Astrocyte of the cerebellum (primary cell): ENCODE measurements at regions not wholly inside any gene's neighbourhood (a gene's known extent, or its start where the extent isn't known, plus 50 kb on each side); places are given as distances from the start of the nearest gene placed in this dataset.

Experiments used
- DNase-seq: peaks from one replicate; pipeline ENCODE4 v3.0.0-alpha.2; 2011; ENCODE audit warnings: low read depth
- H3K4me3 ChIP-seq: 2 replicates; pipeline ENCODE4 v1.5.1; 2011; ENCODE audit warnings: mild to moderate bottlenecking, low read depth, low read length, moderate library complexity
- in situ Hi-C: cut with HindIII; loops from 2 replicates; pipeline ENCODE4 v1.10.0; 2017; ENCODE audit warnings: low sequenced_read_pairs
- TF ChIP-seq, protein P1 (sequence below): IDR thresholded peaks from 2 replicates; pipeline ENCODE4 v1.5.1; 2012; ENCODE audit warnings: low read length, low read depth, moderate library complexity, mild to moderate bottlenecking; ENCODE audit errors: missing control alignments

DNA sequence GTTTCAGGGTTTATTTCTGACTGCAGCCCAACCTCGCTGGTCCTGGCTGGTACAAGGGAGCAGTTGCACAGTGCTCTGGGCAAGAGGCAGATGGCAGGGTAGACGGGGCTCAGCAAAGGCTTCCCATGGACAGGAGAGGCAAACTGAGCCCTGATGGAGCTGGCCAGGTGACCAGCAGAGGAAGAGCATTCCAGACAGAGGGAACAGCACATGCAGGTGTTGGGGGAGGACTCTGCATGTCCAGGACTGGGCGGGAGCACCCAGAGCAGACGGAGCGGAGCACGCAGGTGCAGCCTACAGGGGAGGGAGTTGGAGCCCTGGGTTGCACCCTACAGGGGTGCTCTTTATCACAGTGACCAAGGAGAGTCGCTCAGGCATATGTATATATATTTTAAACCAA, 285.3 kb downstream of the FOXL1 start:
- in situ Hi-C loops = no loop called here
- no peak overlapping the region for H3K4me3 ChIP-seq
- DNase-seq = no peak
- TF ChIP-seq, protein P1, sequence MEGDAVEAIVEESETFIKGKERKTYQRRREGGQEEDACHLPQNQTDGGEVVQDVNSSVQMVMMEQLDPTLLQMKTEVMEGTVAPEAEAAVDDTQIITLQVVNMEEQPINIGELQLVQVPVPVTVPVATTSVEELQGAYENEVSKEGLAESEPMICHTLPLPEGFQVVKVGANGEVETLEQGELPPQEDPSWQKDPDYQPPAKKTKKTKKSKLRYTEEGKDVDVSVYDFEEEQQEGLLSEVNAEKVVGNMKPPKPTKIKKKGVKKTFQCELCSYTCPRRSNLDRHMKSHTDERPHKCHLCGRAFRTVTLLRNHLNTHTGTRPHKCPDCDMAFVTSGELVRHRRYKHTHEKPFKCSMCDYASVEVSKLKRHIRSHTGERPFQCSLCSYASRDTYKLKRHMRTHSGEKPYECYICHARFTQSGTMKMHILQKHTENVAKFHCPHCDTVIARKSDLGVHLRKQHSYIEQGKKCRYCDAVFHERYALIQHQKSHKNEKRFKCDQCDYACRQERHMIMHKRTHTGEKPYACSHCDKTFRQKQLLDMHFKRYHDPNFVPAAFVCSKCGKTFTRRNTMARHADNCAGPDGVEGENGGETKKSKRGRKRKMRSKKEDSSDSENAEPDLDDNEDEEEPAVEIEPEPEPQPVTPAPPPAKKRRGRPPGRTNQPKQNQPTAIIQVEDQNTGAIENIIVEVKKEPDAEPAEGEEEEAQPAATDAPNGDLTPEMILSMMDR = no peak

DNA sequence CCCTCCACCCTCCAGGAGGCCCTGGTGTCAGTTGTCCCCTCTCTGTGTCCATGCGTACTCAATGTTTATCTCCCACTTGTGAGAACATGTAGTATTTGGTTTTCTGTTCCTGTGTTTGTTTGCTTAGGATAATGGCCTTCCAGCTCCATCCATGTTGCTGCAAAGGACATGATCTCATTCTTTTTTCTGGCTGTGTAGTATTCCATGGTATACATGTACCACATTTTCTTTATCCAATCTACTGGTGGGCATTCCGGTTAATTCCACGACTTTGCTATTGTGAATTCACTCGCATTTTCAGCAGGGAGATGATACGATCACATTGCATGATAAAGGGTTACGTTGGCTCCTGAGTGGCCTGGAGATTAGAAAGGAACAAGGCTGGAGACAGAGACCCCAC, 286.2 kb downstream of the FOXL1 start:
- DNase-seq = no peak
- TF ChIP-seq, protein P1 = no peak
- H3K4me3 ChIP-seq = no peak overlapping the region
- in situ Hi-C loops = no loop called here

DNA sequence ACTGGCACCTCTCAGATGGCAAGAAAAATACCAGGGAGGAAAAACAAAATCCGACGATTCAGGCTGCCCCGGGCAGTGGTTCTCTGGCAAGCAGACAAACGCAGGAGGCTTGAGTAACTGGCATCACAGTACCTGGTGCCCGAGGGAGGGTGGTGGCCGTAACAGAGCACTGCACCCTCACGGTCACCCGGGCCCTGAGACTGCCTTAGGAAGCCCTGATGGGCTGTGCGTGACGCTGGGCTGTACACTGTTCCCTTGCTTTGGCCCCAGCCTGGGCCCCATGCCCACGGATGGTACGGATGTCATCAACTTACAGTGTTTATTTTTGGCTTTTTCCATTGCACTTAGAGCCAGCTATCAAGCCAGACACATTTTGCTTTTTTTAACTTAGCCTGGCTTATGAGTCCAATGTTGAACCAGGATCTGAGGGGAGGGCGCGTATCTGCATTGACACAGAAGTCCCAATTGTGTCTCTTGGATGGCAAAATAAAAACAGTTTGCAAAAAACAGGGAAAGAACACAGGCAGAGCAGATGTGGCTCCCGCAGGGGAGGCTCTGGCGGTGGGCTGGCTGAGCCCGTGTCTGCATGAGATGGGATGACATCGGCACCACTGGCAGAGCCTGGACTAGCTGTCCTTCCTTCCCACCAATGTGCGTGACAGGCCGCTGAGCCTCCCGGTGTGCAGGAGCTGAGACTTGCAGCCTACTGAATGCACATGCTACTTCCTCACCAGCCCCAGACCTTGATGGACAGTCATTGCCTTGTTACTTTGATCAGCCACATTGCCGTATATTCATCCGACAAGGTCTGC, 287.7 kb downstream of the FOXL1 start:
- in situ Hi-C loops = no loop called here
- no peak for DNase-seq
- TF ChIP-seq, protein P1 = no peak
- no peak overlapping the region for H3K4me3 ChIP-seq

DNA sequence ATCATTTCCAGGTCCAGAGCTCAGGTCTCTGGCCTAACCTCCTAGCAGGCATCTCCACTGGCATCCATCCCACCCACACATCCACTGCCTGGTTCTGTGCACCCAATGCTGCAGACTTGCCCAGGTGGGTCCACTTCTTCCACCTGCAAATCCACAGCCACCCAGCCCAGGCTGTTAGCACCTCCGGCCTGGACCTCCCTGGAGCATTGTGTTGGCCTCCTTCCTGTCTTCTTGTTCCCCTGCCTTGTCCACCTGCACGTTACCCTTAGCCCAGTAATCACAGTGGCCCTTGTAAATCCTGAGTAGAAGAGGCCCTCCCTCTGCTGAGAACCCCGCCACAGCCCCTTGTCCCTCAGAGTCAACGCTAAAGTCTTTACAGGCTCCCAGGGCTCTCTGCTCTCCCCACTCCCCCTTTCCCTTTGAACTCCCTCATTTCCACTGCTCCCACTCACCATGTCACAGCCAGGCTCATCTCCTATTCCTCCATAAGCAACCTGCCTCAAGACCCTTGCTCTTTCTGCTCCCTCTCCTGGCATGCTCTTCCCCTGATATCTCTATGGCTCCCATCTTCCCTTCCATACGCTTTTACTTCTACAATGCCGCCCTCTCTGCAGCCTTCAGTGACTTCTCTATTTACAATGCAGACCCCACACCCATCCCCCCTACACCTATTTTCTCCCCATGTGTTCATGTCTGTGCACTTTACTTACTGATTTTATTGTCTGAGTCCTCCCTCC, 288.8 kb downstream of the FOXL1 start:
- TF ChIP-seq, protein P1 = no peak
- in situ Hi-C loops = no loop called here

DNA sequence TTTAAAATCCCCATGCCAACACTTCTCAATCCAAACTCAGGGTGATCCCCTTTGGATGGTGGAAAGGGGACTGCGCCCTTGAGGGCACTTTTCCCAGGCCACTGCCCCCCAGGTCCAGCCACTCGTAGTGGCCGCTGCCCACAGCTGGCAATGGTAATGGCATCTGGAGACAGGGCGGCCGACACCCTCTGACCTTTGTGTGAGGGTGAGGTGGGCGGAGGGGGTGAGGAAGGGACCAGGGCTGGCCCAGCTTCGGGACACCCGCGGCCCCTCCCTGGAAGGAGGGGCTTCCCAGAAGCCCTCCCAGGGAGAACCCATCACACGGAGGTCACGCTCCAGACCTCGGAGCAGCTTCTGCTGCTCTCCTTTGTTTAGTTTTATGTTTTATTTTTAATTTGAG, 289.7 kb downstream of the FOXL1 start:
- TF ChIP-seq, protein P1 = no peak
- H3K4me3 ChIP-seq = no peak overlapping the region
- in situ Hi-C loops = no loop called here
- no peak for DNase-seq

More for the DNA sequence above, 288.8 kb downstream of the FOXL1 start:
- no peak overlapping the region for H3K4me3 ChIP-seq
- DNase-seq = no peak

DNA sequence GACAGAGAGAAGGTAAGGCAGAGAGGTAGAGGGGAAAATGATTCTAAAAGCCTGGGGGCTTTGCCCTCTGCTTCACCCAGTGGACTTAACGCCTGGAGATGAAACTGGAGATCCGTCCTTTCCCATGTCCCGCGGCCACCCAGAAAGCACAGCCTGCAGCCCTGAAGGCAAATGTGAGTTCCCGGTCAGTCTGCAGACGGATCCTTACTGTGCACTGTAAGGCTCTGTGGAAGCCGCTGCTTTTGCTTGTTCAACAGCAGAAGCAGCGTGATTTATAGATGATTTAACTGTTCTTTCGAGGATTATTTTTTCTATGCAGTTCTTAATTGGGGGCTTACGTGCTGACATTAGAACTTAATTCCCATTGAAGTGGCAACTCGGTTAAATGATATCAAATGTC, 290.4 kb downstream of the FOXL1 start:
- no peak overlapping the region for H3K4me3 ChIP-seq

More for the DNA sequence above, 290.4 kb downstream of the FOXL1 start:
- TF ChIP-seq, protein P1 = no peak
- DNase-seq = no peak
- in situ Hi-C loops = no loop called here
